ENCODE measurements at regions not wholly inside any gene's neighbourhood (a gene's known extent, or its start where the extent isn't known, plus 50 kb on each side); places are given as distances from the start of the nearest gene placed in this dataset.

DNA sequence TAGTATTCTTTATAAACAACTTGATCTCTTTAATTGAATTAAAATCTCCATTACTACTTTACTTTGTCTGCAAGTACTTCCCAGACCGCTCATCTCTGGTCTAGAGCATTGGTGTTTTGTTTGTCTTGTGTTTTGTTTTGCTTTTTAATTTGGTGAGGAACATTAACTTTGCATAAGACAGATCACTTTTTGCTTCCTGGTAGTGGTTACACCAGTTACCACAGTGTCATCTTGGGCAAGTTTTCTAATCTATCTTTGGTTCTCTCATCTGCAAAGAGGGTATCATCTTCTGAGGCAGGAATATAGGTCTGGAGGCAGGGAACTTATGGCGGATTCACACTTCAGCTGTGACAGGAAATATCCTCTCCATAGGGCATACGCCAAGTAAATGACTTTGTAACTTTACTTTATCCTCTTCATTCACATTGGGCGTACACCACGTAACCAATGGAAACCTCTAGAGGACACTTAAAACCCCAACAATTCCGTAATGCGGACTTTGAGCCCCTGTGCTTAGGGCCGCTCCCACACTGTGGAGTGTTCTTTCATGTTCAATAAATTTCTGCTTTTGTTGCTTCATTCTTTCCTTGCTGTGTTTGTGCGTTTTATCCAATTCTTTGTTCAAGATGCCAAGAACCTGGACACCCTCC lies 83.2 kb upstream of the JAZF1 start:
- Histone ChIP-seq H3K4me3 (ENCODE audit: low read depth, low read length, poor library complexity, severe bottlenecking) (no peak overlapping the region), H3K79me2 (ENCODE audit: insufficient read depth, low read length) (no peaks in the 10 kb centered on the region), H2AFZ (ENCODE audit: low read length) (no peak overlapping the region), H3K36me3 (ENCODE audit: insufficient read depth, low read length) (no peaks in the 10 kb centered on the region), H3K4me1 (ENCODE audit: insufficient read depth, low read length, severe bottlenecking) (no peaks in the 10 kb centered on the region), H3K4me2 (ENCODE audit: low read length) (no peak overlapping the region), H3F3A (ENCODE audit: insufficient read depth, low read length) (no peaks in the 10 kb centered on the region), H3K27me3 (ENCODE audit: insufficient read depth, low read length) (peaks cover 4% of the 10 kb centered on the region; the same call in 1 of the 2 replicates), H3K9ac (ENCODE audit: low read length) (no peak overlapping the region), H3K9me3 (ENCODE audit: low read length) (no peaks in the 10 kb centered on the region), H4K20me1 (ENCODE audit: insufficient read depth, low read length) (no peaks in the 10 kb centered on the region), H3K27ac (ENCODE audit: low read depth, low read length, poor library complexity, severe bottlenecking) (no peak overlapping the region), H3K9me2 (ENCODE audit: low read depth, low read length) (no peaks in the 10 kb centered on the region)
- TF ChIP-seq, protein P1, sequence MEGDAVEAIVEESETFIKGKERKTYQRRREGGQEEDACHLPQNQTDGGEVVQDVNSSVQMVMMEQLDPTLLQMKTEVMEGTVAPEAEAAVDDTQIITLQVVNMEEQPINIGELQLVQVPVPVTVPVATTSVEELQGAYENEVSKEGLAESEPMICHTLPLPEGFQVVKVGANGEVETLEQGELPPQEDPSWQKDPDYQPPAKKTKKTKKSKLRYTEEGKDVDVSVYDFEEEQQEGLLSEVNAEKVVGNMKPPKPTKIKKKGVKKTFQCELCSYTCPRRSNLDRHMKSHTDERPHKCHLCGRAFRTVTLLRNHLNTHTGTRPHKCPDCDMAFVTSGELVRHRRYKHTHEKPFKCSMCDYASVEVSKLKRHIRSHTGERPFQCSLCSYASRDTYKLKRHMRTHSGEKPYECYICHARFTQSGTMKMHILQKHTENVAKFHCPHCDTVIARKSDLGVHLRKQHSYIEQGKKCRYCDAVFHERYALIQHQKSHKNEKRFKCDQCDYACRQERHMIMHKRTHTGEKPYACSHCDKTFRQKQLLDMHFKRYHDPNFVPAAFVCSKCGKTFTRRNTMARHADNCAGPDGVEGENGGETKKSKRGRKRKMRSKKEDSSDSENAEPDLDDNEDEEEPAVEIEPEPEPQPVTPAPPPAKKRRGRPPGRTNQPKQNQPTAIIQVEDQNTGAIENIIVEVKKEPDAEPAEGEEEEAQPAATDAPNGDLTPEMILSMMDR (IDR thresholded peaks at IDR 0.05; ENCODE audit: low read length), result no peak
- TF ChIP-seq EZH2 (IDR thresholded peaks at IDR 0.05; ENCODE audit: borderline replicate concordance, low read length), result no peak

GRCh38 chr7:28266402-28266801 lies 85.8 kb upstream of the JAZF1 start:
- Histone ChIP-seq H3K4me2 (ENCODE audit: low read length) (no peak overlapping the region), H3F3A (ENCODE audit: insufficient read depth, low read length) (no peaks in the 10 kb centered on the region), H3K9ac (ENCODE audit: low read length) (no peak overlapping the region), H2AFZ (ENCODE audit: low read length) (no peak overlapping the region), H3K27ac (ENCODE audit: low read depth, low read length, poor library complexity, severe bottlenecking) (no peak overlapping the region), H3K36me3 (ENCODE audit: insufficient read depth, low read length) (no peaks in the 10 kb centered on the region), H4K20me1 (ENCODE audit: insufficient read depth, low read length) (no peaks in the 10 kb centered on the region), H3K4me3 (ENCODE audit: low read depth, low read length, poor library complexity, severe bottlenecking) (no peak overlapping the region), H3K4me1 (ENCODE audit: insufficient read depth, low read length, severe bottlenecking) (no peaks in the 10 kb centered on the region), H3K9me2 (ENCODE audit: low read depth, low read length) (no peaks in the 10 kb centered on the region), H3K79me2 (ENCODE audit: insufficient read depth, low read length) (no peaks in the 10 kb centered on the region), H3K27me3 (ENCODE audit: insufficient read depth, low read length) (peaks cover 4% of the 10 kb centered on the region; the same call in 1 of the 2 replicates), H3K9me3 (ENCODE audit: low read length) (no peaks in the 10 kb centered on the region)
- TF ChIP-seq, protein P1 (IDR thresholded peaks at IDR 0.05; ENCODE audit: low read length), result no peak
- TF ChIP-seq EZH2 (IDR thresholded peaks at IDR 0.05; ENCODE audit: borderline replicate concordance, low read length), result no peak

GRCh38 chr7:28267012-28267411 lies 86.4 kb upstream of the JAZF1 start:
- Histone ChIP-seq H3F3A (ENCODE audit: insufficient read depth, low read length) (no peaks in the 10 kb centered on the region), H3K36me3 (ENCODE audit: insufficient read depth, low read length) (no peaks in the 10 kb centered on the region), H3K4me1 (ENCODE audit: insufficient read depth, low read length, severe bottlenecking) (no peaks in the 10 kb centered on the region), H4K20me1 (ENCODE audit: insufficient read depth, low read length) (no peaks in the 10 kb centered on the region), H3K4me2 (ENCODE audit: low read length) (no peak overlapping the region), H3K9me3 (ENCODE audit: low read length) (no peaks in the 10 kb centered on the region), H3K9me2 (ENCODE audit: low read depth, low read length) (no peaks in the 10 kb centered on the region), H3K9ac (ENCODE audit: low read length) (no peak overlapping the region), H3K4me3 (ENCODE audit: low read depth, low read length, poor library complexity, severe bottlenecking) (no peak overlapping the region), H3K79me2 (ENCODE audit: insufficient read depth, low read length) (no peaks in the 10 kb centered on the region), H3K27me3 (ENCODE audit: insufficient read depth, low read length) (no peaks in the 10 kb centered on the region), H3K27ac (ENCODE audit: low read depth, low read length, poor library complexity, severe bottlenecking) (no peak overlapping the region), H2AFZ (ENCODE audit: low read length) (no peak overlapping the region)
- TF ChIP-seq EZH2 (IDR thresholded peaks at IDR 0.05; ENCODE audit: borderline replicate concordance, low read length), result no peak
- TF ChIP-seq, protein P1 (IDR thresholded peaks at IDR 0.05; ENCODE audit: low read length), result no peak
